Omental fat pad (tissue), 3 donors: ENCODE measurements at regions not wholly inside any gene's neighbourhood (a gene's known extent, or its start where the extent isn't known, plus 50 kb on each side); places are given as distances from the start of the nearest gene placed in this dataset.

Source experiments
- ATAC-seq: fragments of 150-250 bp; one replicate; pipeline ENCODE4 v1.9.1; 2016; ENCODE audit warnings: mild to moderate bottlenecking, moderate library complexity; ENCODE audit not compliant: low FRiP score
- DNase-seq: peaks from one replicate; pipeline ENCODE4 v3.0.0-alpha.2; 2019; ENCODE audit warnings: low spot score
- CTCF ChIP-seq, 3 donors: fragments of 450-650 bp; IDR thresholded peaks; one replicate each; pipeline ENCODE4 v1.5.1; 2016 to 2017; ENCODE audit warnings: antibody characterized with exemption in 3 of 3, mild to moderate bottlenecking in 3 of 3, moderate library complexity in 2 of 3

- TF ChIP-seq CTCF (IDR thresholded peaks at IDR 0.05): no peak
- ATAC-seq: no peak
These were observed 712.7 kb upstream of the SGCG start for GRCh38 chr13:22468045-22468444.

GRCh38 chr13:22468824-22469223, 712.0 kb upstream of the SGCG start:
- DNase-seq: no peak
- TF ChIP-seq CTCF (IDR thresholded peaks at IDR 0.05): no peak
- no peak for ATAC-seq

More at GRCh38 chr13:22468045-22468444, 712.7 kb upstream of the SGCG start:
- no peak for DNase-seq

- no peak for ATAC-seq
- DNase-seq: no peak
These were observed 711.3 kb upstream of the SGCG start for GRCh38 chr13:22469452-22469851.

GRCh38 chr13:22470075-22470474, 710.7 kb upstream of the SGCG start:
- no peak for ATAC-seq
- DNase-seq: no peak
- no peak for TF ChIP-seq CTCF (IDR thresholded peaks at IDR 0.05)

More at GRCh38 chr13:22469452-22469851, 711.3 kb upstream of the SGCG start:
- TF ChIP-seq CTCF (IDR thresholded peaks at IDR 0.05): no peak

GRCh38 chr13:22482496-22483000, 698.2 kb upstream of the SGCG start:
- no peak for TF ChIP-seq CTCF (IDR thresholded peaks at IDR 0.05)
- DNase-seq (no peak), ATAC-seq (no peak)

- no peak for ATAC-seq
These were observed 697.5 kb upstream of the SGCG start for GRCh38 chr13:22483276-22483675.

More at GRCh38 chr13:22483276-22483675, 697.5 kb upstream of the SGCG start:
- no peak for TF ChIP-seq CTCF (IDR thresholded peaks at IDR 0.05)
- DNase-seq: no peak
